Small intestine (tissue), 7 donors: ENCODE measurements at regions not wholly inside any gene's neighbourhood (a gene's known extent, or its start where the extent isn't known, plus 50 kb on each side); places are given as distances from the start of the nearest gene placed in this dataset.

Experiments used
- DNase-seq, 2 donors: peaks; one replicate each; pipeline versions ENCODE4 v3.0.0 to v3.0.0-alpha.2; 2013
- FAIRE-seq: peaks from 2 replicates; lab custom pipeline; 2012; peaks lifted over from hg19 to GRCh38; lab: Jason Lieb, UNC
- H3K27ac ChIP-seq, 3 donors: one replicate each; pipeline ENCODE4 v1.5.1; 2013; ENCODE audit warnings: low read length in 2 of 3, mild to moderate bottlenecking in 2 of 3, control low read depth in 1 of 3, inconsistent platforms in 1 of 3, low read depth in 1 of 3, moderate library complexity in 1 of 3
- H3K27me3 ChIP-seq, 3 donors: one replicate each; pipeline ENCODE4 v1.6.1; 2013; ENCODE audit warnings: low read length in 3 of 3, inconsistent platforms in 1 of 3; ENCODE audit not compliant: control insufficient read depth in 3 of 3, insufficient read depth in 3 of 3
- H3K36me3 ChIP-seq, 3 donors: one replicate each; pipeline ENCODE4 v1.6.1; 2013; ENCODE audit warnings: low read length in 3 of 3, inconsistent platforms in 1 of 3, low read depth in 1 of 3, mild to moderate bottlenecking in 1 of 3, moderate library complexity in 1 of 3; ENCODE audit not compliant: control insufficient read depth in 3 of 3, insufficient read depth in 2 of 3
- H3K4me1 ChIP-seq, 3 donors: one replicate each; pipeline ENCODE4 v1.6.1; 2013; ENCODE audit warnings: low read length in 2 of 3, inconsistent platforms in 1 of 3, low read depth in 1 of 3, mild to moderate bottlenecking in 1 of 3, moderate library complexity in 1 of 3; ENCODE audit not compliant: control insufficient read depth in 3 of 3, insufficient read depth in 2 of 3
- H3K4me3 ChIP-seq, 3 donors: one replicate each; pipeline ENCODE4 v1.5.1; 2013; ENCODE audit warnings: low read length in 3 of 3, control low read depth in 1 of 3, inconsistent platforms in 1 of 3, low read depth in 1 of 3, mild to moderate bottlenecking in 1 of 3, moderate library complexity in 1 of 3
- H3K9me3 ChIP-seq, 2 donors: one replicate each; pipeline ENCODE4 v1.6.1; 2013; ENCODE audit warnings: low read depth in 1 of 2, low read length in 1 of 2; ENCODE audit not compliant: control insufficient read depth in 2 of 2, insufficient read depth in 1 of 2
- WGBS, 3 donors: extraction: QIAGEN DNeasy Blood & Tissue Kit; methylation state at CpG; one replicate each; pipeline ENCODE4 v1.1.7; 2013; 5-methylcytosine and 5-hydroxymethylcytosine counted together
- donor health status: healthy with polysubstance abuse.
- donor health status: control.
- donor health status: control.
- donor health status: Bipolar disorder and iron deficiency.
- donor health status: healthy.

- H3K4me1 ChIP-seq, result no peaks in the 10 kb centered on the region
- DNase-seq (no peak), FAIRE-seq (no peak)
- no peak overlapping the region for H3K4me3 ChIP-seq
- H3K27me3 ChIP-seq, result no peaks in the 10 kb centered on the region
- no peak overlapping the region for H3K27ac ChIP-seq
- peaks cover 2 to 8% of the 10 kb centered on the region in 2 donors for H3K9me3 ChIP-seq
- no peaks in the 10 kb centered on the region for H3K36me3 ChIP-seq
Measured at GRCh38 chr22:22997988-22998387, 72.3 kb upstream of the GNAZ start.

- H3K4me3 ChIP-seq, result no peak overlapping the region
- peaks cover 0 to 2% (median 0%) of the 10 kb centered on the region in 3 donors for H3K27me3 ChIP-seq
- no peaks in the 10 kb centered on the region for H3K36me3 ChIP-seq
- FAIRE-seq (no peak), DNase-seq (no peak)
- peaks cover 2 to 8% of the 10 kb centered on the region in 2 donors for H3K9me3 ChIP-seq
- no peak overlapping the region for H3K27ac ChIP-seq
- no peaks in the 10 kb centered on the region for H3K4me1 ChIP-seq
- 47 to 71% (median 57%) methylated on average over 2 of the region's 2 CpGs for WGBS, 3 donors
Measured at GRCh38 chr22:22999523-22999922, 70.8 kb upstream of the GNAZ start.

- Histone ChIP-seq H3K27me3 (peaks cover 0 to 2% (median 0%) of the 10 kb centered on the region in 3 donors), H3K4me1 (no peaks in the 10 kb centered on the region), H3K4me3 (no peak overlapping the region), H3K27ac (no peak overlapping the region), H3K9me3 (peaks cover 2 to 8% of the 10 kb centered on the region in 2 donors), H3K36me3 (no peaks in the 10 kb centered on the region)
- no peak for FAIRE-seq
- no peak for DNase-seq
- 79 to 86% (median 85%) methylated on average over 2 of the region's 2 CpGs for WGBS, 3 donors
Measured at GRCh38 chr22:23000657-23001347, 69.5 kb upstream of the GNAZ start.

- no peaks in the 10 kb centered on the region for H3K36me3 ChIP-seq
- peaks cover 0 to 2% (median 0%) of the 10 kb centered on the region in 3 donors for H3K27me3 ChIP-seq
- no peak for DNase-seq
- peaks cover 2 to 7% of the 10 kb centered on the region in 2 donors for H3K9me3 ChIP-seq
- FAIRE-seq, result no peak
- no peaks in the 10 kb centered on the region for H3K4me1 ChIP-seq
- H3K4me3 ChIP-seq, result no peak overlapping the region
- H3K27ac ChIP-seq, result no peak overlapping the region
Measured at GRCh38 chr22:23001463-23001862, 68.9 kb upstream of the GNAZ start.

GRCh38 chr22:23002612-23003180, 67.6 kb upstream of the GNAZ start:
- H3K9me3 ChIP-seq, result peaks cover 0 to 5% of the 10 kb centered on the region in 2 donors
- H3K27ac ChIP-seq, result no peak overlapping the region
- DNase-seq, result no peak
- H3K27me3 ChIP-seq, result peaks cover 0 to 2% (median 0%) of the 10 kb centered on the region in 3 donors
- 87 to 95% (median 87%) methylated on average over 2 of the region's 2 CpGs for WGBS, 3 donors
- no peaks in the 10 kb centered on the region for H3K36me3 ChIP-seq
- H3K4me1 ChIP-seq, result no peaks in the 10 kb centered on the region
- no peak for FAIRE-seq
- H3K4me3 ChIP-seq, result no peak overlapping the region

- DNase-seq (no peak), FAIRE-seq (no peak)
- Histone ChIP-seq H3K27me3 (peaks cover 0 to 2% (median 0%) of the 10 kb centered on the region in 3 donors), H3K36me3 (no peaks in the 10 kb centered on the region), H3K9me3 (no peaks in the 10 kb centered on the region), H3K4me3 (no peak overlapping the region), H3K27ac (no peak overlapping the region), H3K4me1 (peaks cover 0 to 10% (median 0%) of the 10 kb centered on the region in 3 donors)
- WGBS, 3 donors, result 88 to 100% (median 100%) methylated on average over 1 of the region's 1 CpG
Measured at GRCh38 chr22:23007823-23008222, 62.5 kb upstream of the GNAZ start.

- H3K36me3 ChIP-seq, result no peaks in the 10 kb centered on the region
- 10 to 65% (median 37%) methylated on average over 2 of the region's 2 CpGs for WGBS, 3 donors
- H3K27me3 ChIP-seq, result no peaks in the 10 kb centered on the region
- no peaks in the 10 kb centered on the region for H3K9me3 ChIP-seq
- FAIRE-seq (no peak), DNase-seq (peak in 1 of 2 donors; percentile 9)
- H3K4me1 ChIP-seq, result peaks cover 0 to 10% (median 0%) of the 10 kb centered on the region in 3 donors
- no peak overlapping the region for H3K4me3 ChIP-seq
- H3K27ac ChIP-seq, result no peak overlapping the region
Measured at GRCh38 chr22:23008896-23009295, 61.4 kb upstream of the GNAZ start.
